ENCODE measurements at regions not wholly inside any gene's neighbourhood (a gene's known extent, or its start where the extent isn't known, plus 50 kb on each side); places are given as distances from the start of the nearest gene placed in this dataset.

- H3K4me3 Mint-ChIP-seq (ENCODE audit: unreplicated experiment): no peak overlapping the region
- peaks cover 4% of the 10 kb centered on the region for H3K36me3 Mint-ChIP-seq (ENCODE audit: low read depth, unreplicated experiment)
- DNase-seq (ENCODE audit: low spot score): no peak
Observed at GRCh38 chr10:93160829-93161228, 87.1 kb downstream of the CYP26A1 start.

GRCh38 chr10:93165367-93165766 is 91.7 kb downstream of the CYP26A1 start:
- Mint-ChIP-seq H3K27me3 (ENCODE audit: unreplicated experiment) (no peaks in the 10 kb centered on the region), H3K4me1 (ENCODE audit: unreplicated experiment) (no peaks in the 10 kb centered on the region), H3K36me3 (ENCODE audit: low read depth, unreplicated experiment) (peaks cover 2% of the 10 kb centered on the region), H3K9me3 (ENCODE audit: unreplicated experiment) (no peaks in the 10 kb centered on the region), H3K27ac (ENCODE audit: unreplicated experiment) (no peak overlapping the region), H3K4me3 (ENCODE audit: unreplicated experiment) (no peak overlapping the region)
- no peak for DNase-seq (ENCODE audit: low spot score)
- no peak for TF ChIP-seq CTCF (IDR thresholded peaks at IDR 0.05; ENCODE audit: unreplicated experiment)

More at GRCh38 chr10:93160829-93161228, 87.1 kb downstream of the CYP26A1 start:
- no peaks in the 10 kb centered on the region for H3K4me1 Mint-ChIP-seq (ENCODE audit: unreplicated experiment)
- no peaks in the 10 kb centered on the region for H3K27me3 Mint-ChIP-seq (ENCODE audit: unreplicated experiment)
- H3K27ac Mint-ChIP-seq (ENCODE audit: unreplicated experiment): no peak overlapping the region
- no peak for TF ChIP-seq CTCF (IDR thresholded peaks at IDR 0.05; ENCODE audit: unreplicated experiment)
- H3K9me3 Mint-ChIP-seq (ENCODE audit: unreplicated experiment): peaks cover 4% of the 10 kb centered on the region

GRCh38 chr10:93166134-93166533 is 92.4 kb downstream of the CYP26A1 start:
- H3K36me3 Mint-ChIP-seq (ENCODE audit: low read depth, unreplicated experiment): peaks cover 4% of the 10 kb centered on the region
- no peak for TF ChIP-seq CTCF (IDR thresholded peaks at IDR 0.05; ENCODE audit: unreplicated experiment)
- no peaks in the 10 kb centered on the region for H3K4me1 Mint-ChIP-seq (ENCODE audit: unreplicated experiment)
- no peaks in the 10 kb centered on the region for H3K9me3 Mint-ChIP-seq (ENCODE audit: unreplicated experiment)
- no peak overlapping the region for H3K27ac Mint-ChIP-seq (ENCODE audit: unreplicated experiment)
- DNase-seq (ENCODE audit: low spot score): no peak
- H3K27me3 Mint-ChIP-seq (ENCODE audit: unreplicated experiment): no peaks in the 10 kb centered on the region
- no peak overlapping the region for H3K4me3 Mint-ChIP-seq (ENCODE audit: unreplicated experiment)

- no peak for DNase-seq (ENCODE audit: low spot score)
- H3K27me3 Mint-ChIP-seq (ENCODE audit: unreplicated experiment): no peaks in the 10 kb centered on the region
- H3K4me3 Mint-ChIP-seq (ENCODE audit: unreplicated experiment): no peak overlapping the region
- TF ChIP-seq CTCF (IDR thresholded peaks at IDR 0.05; ENCODE audit: unreplicated experiment): no peak
- H3K27ac Mint-ChIP-seq (ENCODE audit: unreplicated experiment): no peak overlapping the region
- peaks cover 4% of the 10 kb centered on the region for H3K36me3 Mint-ChIP-seq (ENCODE audit: low read depth, unreplicated experiment)
- H3K9me3 Mint-ChIP-seq (ENCODE audit: unreplicated experiment): no peaks in the 10 kb centered on the region
- H3K4me1 Mint-ChIP-seq (ENCODE audit: unreplicated experiment): no peaks in the 10 kb centered on the region
Observed at GRCh38 chr10:93171837-93172236, 98.1 kb downstream of the CYP26A1 start.

GRCh38 chr10:93173967-93174845 is 100.5 kb downstream of the CYP26A1 start:
- peaks cover 4% of the 10 kb centered on the region for H3K36me3 Mint-ChIP-seq (ENCODE audit: low read depth, unreplicated experiment)
- H3K9me3 Mint-ChIP-seq (ENCODE audit: unreplicated experiment): no peaks in the 10 kb centered on the region
- H3K4me3 Mint-ChIP-seq (ENCODE audit: unreplicated experiment): no peak overlapping the region
- no peak for DNase-seq (ENCODE audit: low spot score)
- no peaks in the 10 kb centered on the region for H3K27me3 Mint-ChIP-seq (ENCODE audit: unreplicated experiment)
- H3K27ac Mint-ChIP-seq (ENCODE audit: unreplicated experiment): no peak overlapping the region
- no peaks in the 10 kb centered on the region for H3K4me1 Mint-ChIP-seq (ENCODE audit: unreplicated experiment)
- no peak for TF ChIP-seq CTCF (IDR thresholded peaks at IDR 0.05; ENCODE audit: unreplicated experiment)
